PC-3 (cell line): ENCODE measurements at regions not wholly inside any gene's neighbourhood (a gene's known extent, or its start where the extent isn't known, plus 50 kb on each side); places are given as distances from the start of the nearest gene placed in this dataset.

Experiments
- EZH2 ChIP-seq: fragments of 300-600 bp; sonication (generic); IDR thresholded peaks from one replicate; pipeline ENCODE4 v1.6.1; 2017; ENCODE audit warnings: antibody characterized with exemption, mild to moderate bottlenecking, low read length; ENCODE audit not compliant: unreplicated experiment
- TF ChIP-seq, protein P1 (sequence below): fragments of 300-600 bp; sonication (generic); conservative IDR thresholded peaks from 2 replicates; pipeline ENCODE4 v1.5.1; 2017; ENCODE audit warnings: antibody characterized with exemption, low read depth, mild to moderate bottlenecking, low read length

GRCh38 chr15:39216816-39217215 lies 364.1 kb upstream of the THBS1 start:
- TF ChIP-seq, protein P1, sequence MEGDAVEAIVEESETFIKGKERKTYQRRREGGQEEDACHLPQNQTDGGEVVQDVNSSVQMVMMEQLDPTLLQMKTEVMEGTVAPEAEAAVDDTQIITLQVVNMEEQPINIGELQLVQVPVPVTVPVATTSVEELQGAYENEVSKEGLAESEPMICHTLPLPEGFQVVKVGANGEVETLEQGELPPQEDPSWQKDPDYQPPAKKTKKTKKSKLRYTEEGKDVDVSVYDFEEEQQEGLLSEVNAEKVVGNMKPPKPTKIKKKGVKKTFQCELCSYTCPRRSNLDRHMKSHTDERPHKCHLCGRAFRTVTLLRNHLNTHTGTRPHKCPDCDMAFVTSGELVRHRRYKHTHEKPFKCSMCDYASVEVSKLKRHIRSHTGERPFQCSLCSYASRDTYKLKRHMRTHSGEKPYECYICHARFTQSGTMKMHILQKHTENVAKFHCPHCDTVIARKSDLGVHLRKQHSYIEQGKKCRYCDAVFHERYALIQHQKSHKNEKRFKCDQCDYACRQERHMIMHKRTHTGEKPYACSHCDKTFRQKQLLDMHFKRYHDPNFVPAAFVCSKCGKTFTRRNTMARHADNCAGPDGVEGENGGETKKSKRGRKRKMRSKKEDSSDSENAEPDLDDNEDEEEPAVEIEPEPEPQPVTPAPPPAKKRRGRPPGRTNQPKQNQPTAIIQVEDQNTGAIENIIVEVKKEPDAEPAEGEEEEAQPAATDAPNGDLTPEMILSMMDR = no peak
- no peak for TF ChIP-seq EZH2
